ENCODE measurements at regions not wholly inside any gene's neighbourhood (a gene's known extent, or its start where the extent isn't known, plus 50 kb on each side); places are given as distances from the start of the nearest gene placed in this dataset.

DNA sequence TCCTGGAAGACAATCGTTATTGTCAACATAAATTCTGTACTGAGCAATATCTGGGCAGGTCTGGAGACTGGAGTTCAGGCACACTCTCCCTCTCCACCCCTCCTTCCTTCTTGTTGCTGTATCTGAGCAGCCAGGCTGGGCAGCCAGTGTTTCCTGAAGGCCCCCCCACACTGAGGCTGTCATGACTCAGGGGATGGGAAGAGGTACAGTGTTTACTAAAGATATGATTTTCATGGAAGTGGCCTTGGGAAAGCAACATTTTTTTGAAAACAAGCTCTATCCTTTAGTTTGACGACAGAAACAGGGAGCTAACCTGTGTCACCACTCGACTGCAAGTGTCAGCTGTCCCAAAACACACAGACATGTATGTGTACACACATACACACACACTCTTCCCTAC lies 1485.4 kb upstream of the TMEM132C start:
- Histone ChIP-seq H3K4me1 (ENCODE audit: insufficient read depth) (no peaks in the 10 kb centered on the region), H3K27me3 (ENCODE audit: insufficient read depth) (no peaks in the 10 kb centered on the region), H2AFZ (no peak overlapping the region), H4K20me1 (replicated peaks; ENCODE audit: insufficient read depth) (no peaks in the 10 kb centered on the region), H3K9me2 (ENCODE audit: insufficient read depth) (0 out of 2 replicates have a peak, but pooled peaks cover 4% of the 10 kb centered on the region), H3K4me3 (no peak overlapping the region), H3F3A (replicated peaks; ENCODE audit: low read depth) (no peaks in the 10 kb centered on the region), H3K4me2 (no peak overlapping the region), H3K36me3 (ENCODE audit: insufficient read depth) (0 out of 2 replicates have a peak, but pooled peaks cover 3% of the 10 kb centered on the region), H3K79me2 (replicated peaks; ENCODE audit: insufficient read depth) (no peaks in the 10 kb centered on the region), H3K27ac (ENCODE audit: low read depth) (no peak overlapping the region)
- peaks cover 6% of the 10 kb centered on the region for H3K27me3 Mint-ChIP-seq (ENCODE audit: insufficient read depth, low read depth, poor library complexity)
- peaks cover 96% of the 10 kb centered on the region for H3K9me3 Mint-ChIP-seq
- H3K36me3 Mint-ChIP-seq (ENCODE audit: low read depth) = peaks cover 35% of the 10 kb centered on the region
- TF ChIP-seq, protein P1, sequence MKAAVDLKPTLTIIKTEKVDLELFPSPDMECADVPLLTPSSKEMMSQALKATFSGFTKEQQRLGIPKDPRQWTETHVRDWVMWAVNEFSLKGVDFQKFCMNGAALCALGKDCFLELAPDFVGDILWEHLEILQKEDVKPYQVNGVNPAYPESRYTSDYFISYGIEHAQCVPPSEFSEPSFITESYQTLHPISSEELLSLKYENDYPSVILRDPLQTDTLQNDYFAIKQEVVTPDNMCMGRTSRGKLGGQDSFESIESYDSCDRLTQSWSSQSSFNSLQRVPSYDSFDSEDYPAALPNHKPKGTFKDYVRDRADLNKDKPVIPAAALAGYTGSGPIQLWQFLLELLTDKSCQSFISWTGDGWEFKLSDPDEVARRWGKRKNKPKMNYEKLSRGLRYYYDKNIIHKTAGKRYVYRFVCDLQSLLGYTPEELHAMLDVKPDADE (IDR thresholded peaks at IDR 0.05) = no peak
- TF ChIP-seq EZH2 (IDR thresholded peaks at IDR 0.05; ENCODE audit: low read depth, unreplicated experiment) = no peak
- TF ChIP-seq EZH2phosphoT487 (IDR thresholded peaks at IDR 0.05; ENCODE audit: unreplicated experiment) = no peak
- TF ChIP-seq, protein P2, sequence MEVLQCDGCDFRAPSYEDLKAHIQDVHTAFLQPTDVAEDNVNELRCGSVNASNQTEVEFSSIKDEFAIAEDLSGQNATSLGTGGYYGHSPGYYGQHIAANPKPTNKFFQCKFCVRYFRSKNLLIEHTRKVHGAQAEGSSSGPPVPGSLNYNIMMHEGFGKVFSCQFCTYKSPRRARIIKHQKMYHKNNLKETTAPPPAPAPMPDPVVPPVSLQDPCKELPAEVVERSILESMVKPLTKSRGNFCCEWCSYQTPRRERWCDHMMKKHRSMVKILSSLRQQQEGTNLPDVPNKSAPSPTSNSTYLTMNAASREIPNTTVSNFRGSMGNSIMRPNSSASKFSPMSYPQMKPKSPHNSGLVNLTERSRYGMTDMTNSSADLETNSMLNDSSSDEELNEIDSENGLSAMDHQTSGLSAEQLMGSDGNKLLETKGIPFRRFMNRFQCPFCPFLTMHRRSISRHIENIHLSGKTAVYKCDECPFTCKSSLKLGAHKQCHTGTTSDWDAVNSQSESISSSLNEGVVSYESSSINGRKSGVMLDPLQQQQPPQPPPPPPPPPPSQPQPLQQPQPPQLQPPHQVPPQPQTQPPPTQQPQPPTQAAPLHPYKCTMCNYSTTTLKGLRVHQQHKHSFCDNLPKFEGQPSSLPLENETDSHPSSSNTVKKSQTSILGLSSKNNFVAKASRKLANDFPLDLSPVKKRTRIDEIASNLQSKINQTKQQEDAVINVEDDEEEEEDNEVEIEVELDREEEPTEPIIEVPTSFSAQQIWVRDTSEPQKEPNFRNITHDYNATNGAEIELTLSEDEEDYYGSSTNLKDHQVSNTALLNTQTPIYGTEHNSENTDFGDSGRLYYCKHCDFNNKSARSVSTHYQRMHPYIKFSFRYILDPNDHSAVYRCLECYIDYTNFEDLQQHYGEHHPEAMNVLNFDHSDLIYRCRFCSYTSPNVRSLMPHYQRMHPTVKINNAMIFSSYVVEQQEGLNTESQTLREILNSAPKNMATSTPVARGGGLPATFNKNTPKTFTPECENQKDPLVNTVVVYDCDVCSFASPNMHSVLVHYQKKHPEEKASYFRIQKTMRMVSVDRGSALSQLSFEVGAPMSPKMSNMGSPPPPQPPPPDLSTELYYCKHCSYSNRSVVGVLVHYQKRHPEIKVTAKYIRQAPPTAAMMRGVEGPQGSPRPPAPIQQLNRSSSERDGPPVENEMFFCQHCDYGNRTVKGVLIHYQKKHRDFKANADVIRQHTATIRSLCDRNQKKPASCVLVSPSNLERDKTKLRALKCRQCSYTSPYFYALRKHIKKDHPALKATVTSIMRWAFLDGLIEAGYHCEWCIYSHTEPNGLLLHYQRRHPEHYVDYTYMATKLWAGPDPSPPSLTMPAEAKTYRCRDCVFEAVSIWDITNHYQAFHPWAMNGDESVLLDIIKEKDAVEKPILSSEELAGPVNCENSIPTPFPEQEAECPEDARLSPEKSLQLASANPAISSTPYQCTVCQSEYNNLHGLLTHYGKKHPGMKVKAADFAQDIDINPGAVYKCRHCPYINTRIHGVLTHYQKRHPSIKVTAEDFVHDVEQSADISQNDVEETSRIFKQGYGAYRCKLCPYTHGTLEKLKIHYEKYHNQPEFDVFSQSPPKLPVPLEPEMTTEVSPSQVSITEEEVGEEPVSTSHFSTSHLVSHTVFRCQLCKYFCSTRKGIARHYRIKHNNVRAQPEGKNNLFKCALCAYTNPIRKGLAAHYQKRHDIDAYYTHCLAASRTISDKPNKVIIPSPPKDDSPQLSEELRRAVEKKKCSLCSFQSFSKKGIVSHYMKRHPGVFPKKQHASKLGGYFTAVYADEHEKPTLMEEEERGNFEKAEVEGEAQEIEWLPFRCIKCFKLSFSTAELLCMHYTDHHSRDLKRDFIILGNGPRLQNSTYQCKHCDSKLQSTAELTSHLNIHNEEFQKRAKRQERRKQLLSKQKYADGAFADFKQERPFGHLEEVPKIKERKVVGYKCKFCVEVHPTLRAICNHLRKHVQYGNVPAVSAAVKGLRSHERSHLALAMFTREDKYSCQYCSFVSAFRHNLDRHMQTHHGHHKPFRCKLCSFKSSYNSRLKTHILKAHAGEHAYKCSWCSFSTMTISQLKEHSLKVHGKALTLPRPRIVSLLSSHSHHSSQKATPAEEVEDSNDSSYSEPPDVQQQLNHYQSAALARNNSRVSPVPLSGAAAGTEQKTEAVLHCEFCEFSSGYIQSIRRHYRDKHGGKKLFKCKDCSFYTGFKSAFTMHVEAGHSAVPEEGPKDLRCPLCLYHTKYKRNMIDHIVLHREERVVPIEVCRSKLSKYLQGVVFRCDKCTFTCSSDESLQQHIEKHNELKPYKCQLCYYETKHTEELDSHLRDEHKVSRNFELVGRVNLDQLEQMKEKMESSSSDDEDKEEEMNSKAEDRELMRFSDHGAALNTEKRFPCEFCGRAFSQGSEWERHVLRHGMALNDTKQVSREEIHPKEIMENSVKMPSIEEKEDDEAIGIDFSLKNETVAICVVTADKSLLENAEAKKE (CRISPR knock-in tag; IDR thresholded peaks at IDR 0.05) = no peak
- no peak for TF ChIP-seq NANOG (IDR thresholded peaks at IDR 0.05; ENCODE audit: borderline replicate concordance)
- no peak for TF ChIP-seq JUNB (IDR thresholded peaks at IDR 0.05; ENCODE audit: unreplicated experiment)
- no peak for TF ChIP-seq STAT1 (IDR thresholded peaks at IDR 0.05; ENCODE audit: unreplicated experiment)
- TF ChIP-seq ZNF114 (CRISPR knock-in tag; IDR thresholded peaks at IDR 0.05) = no peak
- no peak for TF ChIP-seq POLR2AphosphoS5 (IDR thresholded peaks at IDR 0.05; ENCODE audit: low read depth)
- TF ChIP-seq, protein P3, sequence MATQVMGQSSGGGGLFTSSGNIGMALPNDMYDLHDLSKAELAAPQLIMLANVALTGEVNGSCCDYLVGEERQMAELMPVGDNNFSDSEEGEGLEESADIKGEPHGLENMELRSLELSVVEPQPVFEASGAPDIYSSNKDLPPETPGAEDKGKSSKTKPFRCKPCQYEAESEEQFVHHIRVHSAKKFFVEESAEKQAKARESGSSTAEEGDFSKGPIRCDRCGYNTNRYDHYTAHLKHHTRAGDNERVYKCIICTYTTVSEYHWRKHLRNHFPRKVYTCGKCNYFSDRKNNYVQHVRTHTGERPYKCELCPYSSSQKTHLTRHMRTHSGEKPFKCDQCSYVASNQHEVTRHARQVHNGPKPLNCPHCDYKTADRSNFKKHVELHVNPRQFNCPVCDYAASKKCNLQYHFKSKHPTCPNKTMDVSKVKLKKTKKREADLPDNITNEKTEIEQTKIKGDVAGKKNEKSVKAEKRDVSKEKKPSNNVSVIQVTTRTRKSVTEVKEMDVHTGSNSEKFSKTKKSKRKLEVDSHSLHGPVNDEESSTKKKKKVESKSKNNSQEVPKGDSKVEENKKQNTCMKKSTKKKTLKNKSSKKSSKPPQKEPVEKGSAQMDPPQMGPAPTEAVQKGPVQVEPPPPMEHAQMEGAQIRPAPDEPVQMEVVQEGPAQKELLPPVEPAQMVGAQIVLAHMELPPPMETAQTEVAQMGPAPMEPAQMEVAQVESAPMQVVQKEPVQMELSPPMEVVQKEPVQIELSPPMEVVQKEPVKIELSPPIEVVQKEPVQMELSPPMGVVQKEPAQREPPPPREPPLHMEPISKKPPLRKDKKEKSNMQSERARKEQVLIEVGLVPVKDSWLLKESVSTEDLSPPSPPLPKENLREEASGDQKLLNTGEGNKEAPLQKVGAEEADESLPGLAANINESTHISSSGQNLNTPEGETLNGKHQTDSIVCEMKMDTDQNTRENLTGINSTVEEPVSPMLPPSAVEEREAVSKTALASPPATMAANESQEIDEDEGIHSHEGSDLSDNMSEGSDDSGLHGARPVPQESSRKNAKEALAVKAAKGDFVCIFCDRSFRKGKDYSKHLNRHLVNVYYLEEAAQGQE (IDR thresholded peaks at IDR 0.05; ENCODE audit: unreplicated experiment) = no peak
- no peak for TF ChIP-seq ZNF331 (CRISPR knock-in tag; IDR thresholded peaks at IDR 0.05; ENCODE audit: low read depth)
- TF ChIP-seq, protein P4, sequence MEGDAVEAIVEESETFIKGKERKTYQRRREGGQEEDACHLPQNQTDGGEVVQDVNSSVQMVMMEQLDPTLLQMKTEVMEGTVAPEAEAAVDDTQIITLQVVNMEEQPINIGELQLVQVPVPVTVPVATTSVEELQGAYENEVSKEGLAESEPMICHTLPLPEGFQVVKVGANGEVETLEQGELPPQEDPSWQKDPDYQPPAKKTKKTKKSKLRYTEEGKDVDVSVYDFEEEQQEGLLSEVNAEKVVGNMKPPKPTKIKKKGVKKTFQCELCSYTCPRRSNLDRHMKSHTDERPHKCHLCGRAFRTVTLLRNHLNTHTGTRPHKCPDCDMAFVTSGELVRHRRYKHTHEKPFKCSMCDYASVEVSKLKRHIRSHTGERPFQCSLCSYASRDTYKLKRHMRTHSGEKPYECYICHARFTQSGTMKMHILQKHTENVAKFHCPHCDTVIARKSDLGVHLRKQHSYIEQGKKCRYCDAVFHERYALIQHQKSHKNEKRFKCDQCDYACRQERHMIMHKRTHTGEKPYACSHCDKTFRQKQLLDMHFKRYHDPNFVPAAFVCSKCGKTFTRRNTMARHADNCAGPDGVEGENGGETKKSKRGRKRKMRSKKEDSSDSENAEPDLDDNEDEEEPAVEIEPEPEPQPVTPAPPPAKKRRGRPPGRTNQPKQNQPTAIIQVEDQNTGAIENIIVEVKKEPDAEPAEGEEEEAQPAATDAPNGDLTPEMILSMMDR (conservative IDR thresholded peaks at IDR 0.05; ENCODE audit: low read depth in 2 of 2) = no peak
- no peak for TF ChIP-seq CREB1 (CRISPR knock-in tag; IDR thresholded peaks at IDR 0.05; ENCODE audit: low read depth)
- no peak overlapping the region for H3K27ac Mint-ChIP-seq
- DNase-seq (ENCODE audit: low spot score) = no peak
- H3K4me1 Mint-ChIP-seq = no peaks in the 10 kb centered on the region
- no peak for ATAC-seq
- H3K4me3 Mint-ChIP-seq = no peak overlapping the region
